Esophagus muscularis mucosa (tissue), 4 donors: ENCODE measurements at regions not wholly inside any gene's neighbourhood (a gene's known extent, or its start where the extent isn't known, plus 50 kb on each side); places are given as distances from the start of the nearest gene placed in this dataset.

Experiments used
- EP300 ChIP-seq: sonication (generic); formaldehyde crosslinking; IDR thresholded peaks from one replicate; pipeline ENCODE4 v1.6.1; 2017; ENCODE audit warnings: antibody characterized with exemption
- POLR2AphosphoS5 ChIP-seq, 2 donors: sonication (generic); formaldehyde crosslinking; IDR thresholded peaks; one replicate each; pipeline ENCODE4 v1.6.1; 2017; ENCODE audit warnings: antibody characterized with exemption in 2 of 2
- TF ChIP-seq, protein P1 (sequence below), 3 experiments: fragments of 200-600 bp in 2 of 3; fragments of 450-650 bp in 1 of 3; sonication (generic) in 2 of 3; IDR thresholded peaks; one replicate each; pipeline ENCODE4 v1.5.1; 2017 to 2019; ENCODE audit warnings: antibody characterized with exemption in 3 of 3, mild to moderate bottlenecking in 2 of 3, moderate library complexity in 1 of 3

GRCh38 chr11:26942356-26942755, 51.6 kb upstream of the FIBIN start:
- TF ChIP-seq, protein P1, sequence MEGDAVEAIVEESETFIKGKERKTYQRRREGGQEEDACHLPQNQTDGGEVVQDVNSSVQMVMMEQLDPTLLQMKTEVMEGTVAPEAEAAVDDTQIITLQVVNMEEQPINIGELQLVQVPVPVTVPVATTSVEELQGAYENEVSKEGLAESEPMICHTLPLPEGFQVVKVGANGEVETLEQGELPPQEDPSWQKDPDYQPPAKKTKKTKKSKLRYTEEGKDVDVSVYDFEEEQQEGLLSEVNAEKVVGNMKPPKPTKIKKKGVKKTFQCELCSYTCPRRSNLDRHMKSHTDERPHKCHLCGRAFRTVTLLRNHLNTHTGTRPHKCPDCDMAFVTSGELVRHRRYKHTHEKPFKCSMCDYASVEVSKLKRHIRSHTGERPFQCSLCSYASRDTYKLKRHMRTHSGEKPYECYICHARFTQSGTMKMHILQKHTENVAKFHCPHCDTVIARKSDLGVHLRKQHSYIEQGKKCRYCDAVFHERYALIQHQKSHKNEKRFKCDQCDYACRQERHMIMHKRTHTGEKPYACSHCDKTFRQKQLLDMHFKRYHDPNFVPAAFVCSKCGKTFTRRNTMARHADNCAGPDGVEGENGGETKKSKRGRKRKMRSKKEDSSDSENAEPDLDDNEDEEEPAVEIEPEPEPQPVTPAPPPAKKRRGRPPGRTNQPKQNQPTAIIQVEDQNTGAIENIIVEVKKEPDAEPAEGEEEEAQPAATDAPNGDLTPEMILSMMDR (IDR thresholded peaks at IDR 0.05): no peak
- TF ChIP-seq POLR2AphosphoS5 (IDR thresholded peaks at IDR 0.05) (no peak), EP300 (no peak)
